HCT116 (cell line): ENCODE measurements at regions not wholly inside any gene's neighbourhood (a gene's known extent, or its start where the extent isn't known, plus 50 kb on each side); places are given as distances from the start of the nearest gene placed in this dataset.

Experiments used
- ATAC-seq: fragments of 200-7000 bp; cut with Tn5 transposase; 2 replicates; pipeline ENCODE4 v1.9.1; 2020; ENCODE audit warnings: mild to moderate bottlenecking, moderate library complexity
- BruUV-seq: library from RNA; stranded (reverse); fragments of 400-500 nt; replicated peaks from 2 replicates; lab custom pipeline; 2021; lab: Mats Ljungman, UMichigan
- CTCF ChIA-PET: fragments of 300-600 bp; sonication (Branson Sonifier 250); formaldehyde crosslinking; loops from one replicate; lab custom pipeline; 2021; ENCODE audit warnings: antibody characterized with exemption; lab: Charles Lee
- POLR2A ChIA-PET: fragments of 300-600, 350-600 bp; sonication (Branson Sonifier 250); formaldehyde crosslinking; loops from one replicate; lab custom pipeline; 2021; ENCODE audit warnings: antibody characterized with exemption; lab: Charles Lee
- RAD21 ChIA-PET, 2 experiments: fragments of 300-600 bp; sonication (Branson Sonifier 250); formaldehyde crosslinking; loops; one replicate each; lab custom pipeline; 2023; ENCODE audit warnings: low total read pairs in 2 of 2; ENCODE audit not compliant: uncharacterized antibody in 2 of 2, unreplicated experiment in 2 of 2, low non-redundant PET in 1 of 2; lab: Charles Lee
- DNase-seq: peaks from one replicate; pipeline ENCODE4 v3.0.0-alpha.2; 2010; ENCODE audit warnings: low read depth, low spot score
- H2AFZ ChIP-seq: fragments of 200-600 bp; shearing (Covaris generic), sonication (generic); 2 replicates; pipeline ENCODE4 v1.6.1; 2017; ENCODE audit warnings: low read depth, mixed run types, mixed read lengths, antibody characterized with exemption, low read length; ENCODE audit not compliant: poor library complexity, severe bottlenecking
- H3K27ac ChIP-seq: 2 replicates; pipeline ENCODE4 v1.5.1; 2012; ENCODE audit warnings: low read depth, low read length
- H3K27me3 ChIP-seq: fragments of 200-600 bp; sonication (generic); 2 replicates; pipeline ENCODE4 v1.6.1; 2016; ENCODE audit warnings: mixed run types, low read length, mixed read lengths; ENCODE audit not compliant: insufficient read depth
- H3K36me3 ChIP-seq, 2 experiments: fragments of 200-500 bp in 1 of 2; fragments of 200-600 bp in 1 of 2; sonication (Bioruptor generic) in 1 of 2; sonication (generic) in 1 of 2; 2 replicates each; pipeline versions ENCODE4 v1.5.1 to v1.6.1; 2014 to 2016; ENCODE audit warnings: low read length in 2 of 2, inconsistent platforms in 1 of 2, mixed read lengths in 1 of 2, mixed run types in 1 of 2; ENCODE audit not compliant: insufficient read depth in 2 of 2, control insufficient read depth in 1 of 2
- H3K4me1 ChIP-seq, 2 experiments: fragments of 200-600 bp in 1 of 2; sonication (generic) in 1 of 2; 2 replicates each; pipeline versions ENCODE4 v1.5.1 to v1.6.1; 2012 to 2017; ENCODE audit warnings: low read length in 2 of 2, inconsistent platforms in 1 of 2, mild to moderate bottlenecking in 1 of 2, mixed read lengths in 1 of 2, mixed run types in 1 of 2, moderate library complexity in 1 of 2; ENCODE audit not compliant: insufficient read depth in 2 of 2, control insufficient read depth in 1 of 2
- H3K4me2 ChIP-seq: fragments of 200-600 bp; sonication (generic); 2 replicates; pipeline ENCODE4 v1.6.1; 2017; ENCODE audit warnings: mixed run types, low read length, mixed read lengths
- H3K4me3 ChIP-seq, 2 experiments: fragments of 200-600 bp in 1 of 2; sonication (generic) in 1 of 2; replicated peaks in 1 of 2; 2 replicates each; pipeline ENCODE4 v1.5.1; 2011 to 2016; ENCODE audit warnings: low read length in 2 of 2, control low read depth in 1 of 2, low read depth in 1 of 2, mild to moderate bottlenecking in 1 of 2, mixed read lengths in 1 of 2, mixed run types in 1 of 2
- H3K79me2 ChIP-seq: fragments of 200-600 bp; sonication (generic); 2 replicates; pipeline ENCODE4 v1.6.1; 2017; ENCODE audit warnings: mild to moderate bottlenecking, mixed run types, low read length, moderate library complexity, mixed read lengths; ENCODE audit not compliant: insufficient read depth
- H3K9ac ChIP-seq: fragments of 200-600 bp; sonication (generic); 2 replicates; pipeline ENCODE4 v1.6.1; 2016; ENCODE audit warnings: low read length, mixed read lengths
- H3K9me2 ChIP-seq: fragments of 200-600 bp; sonication (generic), shearing (Covaris generic); 2 replicates; pipeline ENCODE4 v1.6.1; 2017; ENCODE audit warnings: mixed run types, mild to moderate bottlenecking, moderate library complexity; ENCODE audit not compliant: insufficient read depth
- H3K9me3 ChIP-seq, 2 experiments: fragments of 200-500 bp in 1 of 2; fragments of 200-600 bp in 1 of 2; sonication (Bioruptor generic) in 1 of 2; sonication (generic) in 1 of 2; 2 replicates each; pipeline ENCODE4 v1.6.1; 2014 to 2017; ENCODE audit warnings: low read length in 2 of 2, mixed read lengths in 2 of 2, inconsistent platforms in 1 of 2, low read depth in 1 of 2, mild to moderate bottlenecking in 1 of 2, mixed run types in 1 of 2, moderate library complexity in 1 of 2; ENCODE audit not compliant: control insufficient read depth in 1 of 2, insufficient read depth in 1 of 2
- H4K20me1 ChIP-seq: fragments of 200-600 bp; sonication (generic), shearing (Covaris generic); 2 replicates; pipeline ENCODE4 v1.6.1; 2017; ENCODE audit warnings: mixed run types, mild to moderate bottlenecking, moderate library complexity; ENCODE audit not compliant: insufficient read depth
- ATF3 ChIP-seq: IDR thresholded peaks from 2 replicates; pipeline ENCODE4 v1.6.1; 2012
- CBX3 ChIP-seq: IDR thresholded peaks from 2 replicates; pipeline ENCODE4 v1.6.1; 2012; ENCODE audit warnings: low read depth
- CEBPB ChIP-seq: IDR thresholded peaks from 2 replicates; pipeline ENCODE4 v1.6.1; 2012; ENCODE audit warnings: low read depth
- EGR1 ChIP-seq: IDR thresholded peaks from 2 replicates; pipeline ENCODE4 v1.6.1; 2012; ENCODE audit warnings: low read depth
- ELF1 ChIP-seq: IDR thresholded peaks from 2 replicates; pipeline ENCODE4 v1.6.1; 2012; ENCODE audit warnings: low read depth, borderline replicate concordance
- EZH2phosphoT487 ChIP-seq: fragments of 200-600 bp; IDR thresholded peaks from 2 replicates; pipeline ENCODE4 v1.6.1; 2018; ENCODE audit warnings: antibody characterized with exemption, borderline replicate concordance
- FOSL1 ChIP-seq: IDR thresholded peaks from 2 replicates; pipeline ENCODE4 v1.6.1; 2012; ENCODE audit warnings: low read depth
- JUND ChIP-seq: IDR thresholded peaks from 2 replicates; pipeline ENCODE4 v1.6.1; 2012
- POLR2A ChIP-seq: IDR thresholded peaks from 2 replicates; pipeline ENCODE4 v1.7.0; 2011; ENCODE audit warnings: borderline replicate concordance; ENCODE audit not compliant: insufficient read depth, insufficient read length; ENCODE audit errors: extremely low read depth
- RAD21 ChIP-seq: IDR thresholded peaks from 2 replicates; pipeline ENCODE4 v1.6.1; 2012; ENCODE audit warnings: low read depth, mild to moderate bottlenecking
- SP1 ChIP-seq: IDR thresholded peaks from 2 replicates; pipeline ENCODE4 v1.6.1; 2012; ENCODE audit warnings: low read depth
- SRF ChIP-seq: IDR thresholded peaks from 2 replicates; pipeline ENCODE4 v1.6.1; 2012; ENCODE audit warnings: low read depth
- TCF7L2 ChIP-seq: IDR thresholded peaks from 2 replicates; pipeline ENCODE4 v1.7.0; 2011; ENCODE audit warnings: borderline replicate concordance, inconsistent platforms; ENCODE audit not compliant: insufficient read depth, insufficient read length; ENCODE audit errors: extremely low read depth
- YY1 ChIP-seq: IDR thresholded peaks from 2 replicates; pipeline ENCODE4 v1.6.1; 2011; ENCODE audit warnings: low read length, low read depth, moderate library complexity, mild to moderate bottlenecking; ENCODE audit not compliant: insufficient replicate concordance; ENCODE audit errors: extremely low read depth
- ZNF274 ChIP-seq: fragments of 200-500 bp; sonication (Bioruptor generic); IDR thresholded peaks from 2 replicates; pipeline ENCODE4 v1.6.1; 2014; ENCODE audit warnings: mild to moderate bottlenecking, low read depth, low read length, inconsistent platforms
- intact Hi-C: fragments of 100-400 bp; cut with micrococcal nuclease; formaldehyde crosslinking; loops from 2 replicates; pipeline ENCODE4 v1.10.0; 2022

GRCh38 chr1:59040486-59040885 is 256.4 kb upstream of the FGGY start:
- H3K27me3 ChIP-seq: no peaks in the 10 kb centered on the region
- H4K20me1 ChIP-seq: no peaks in the 10 kb centered on the region
- no peak overlapping the region for H3K9ac ChIP-seq
- no peak for TF ChIP-seq ATF3
- no peak for TF ChIP-seq POLR2A
- TF ChIP-seq TCF7L2: no peak
- no peak for TF ChIP-seq JUND
- no peak for TF ChIP-seq YY1
- no peak for TF ChIP-seq CEBPB
- TF ChIP-seq SRF: no peak
- no peak for TF ChIP-seq RAD21
- TF ChIP-seq FOSL1: no peak
- no peak overlapping the region for H3K27ac ChIP-seq
- ATAC-seq (no peak), DNase-seq (no peak)
- intact Hi-C loops: no loop called here
- RAD21 ChIA-PET: no interaction called here
- H3K4me1 ChIP-seq: no peaks in the 10 kb centered on the region
- no peaks in the 10 kb centered on the region for H3K9me2 ChIP-seq
- POLR2A ChIA-PET: no interaction called here
- BruUV-seq: no TSS peak
- no peaks in the 10 kb centered on the region for H3K36me3 ChIP-seq
- no peak overlapping the region for H3K4me2 ChIP-seq
- CTCF ChIA-PET: no interaction called here
- H3K79me2 ChIP-seq: no peaks in the 10 kb centered on the region
- H2AFZ ChIP-seq: no peak overlapping the region
- no peaks in the 10 kb centered on the region for H3K9me3 ChIP-seq
- no peak overlapping the region for H3K4me3 ChIP-seq

- no peak overlapping the region for H3K27ac ChIP-seq
- no peak overlapping the region for H3K4me3 ChIP-seq
- no peaks in the 10 kb centered on the region for H4K20me1 ChIP-seq
- no peak overlapping the region for H2AFZ ChIP-seq
- H3K9ac ChIP-seq: no peak overlapping the region
- no peak; the same call in 1 of the 2 replicates for TF ChIP-seq RAD21
- no peak for TF ChIP-seq YY1
- no peak for TF ChIP-seq CBX3
- TF ChIP-seq EZH2phosphoT487: no peak
- TF ChIP-seq TCF7L2: no peak
- TF ChIP-seq ZNF274: no peak
- no peak for TF ChIP-seq ATF3
- TF ChIP-seq JUND: no peak
- TF ChIP-seq SRF: no peak
- no peak for TF ChIP-seq ELF1
- TF ChIP-seq SP1: no peak
- no peak for TF ChIP-seq POLR2A
- TF ChIP-seq EGR1: no peak
- TF ChIP-seq FOSL1: no peak
- POLR2A ChIA-PET: interaction anchor here (0.9 kb wide), 1 partner anchor 9 kb away, joined by 3 read pairs; no protein-coding TSS in a partner anchor
- H3K4me2 ChIP-seq: no peak overlapping the region
- intact Hi-C loops: no loop called here
- no peak for DNase-seq
- no peaks in the 10 kb centered on the region for H3K9me2 ChIP-seq
- BruUV-seq: no TSS peak
- H3K9me3 ChIP-seq: no peaks in the 10 kb centered on the region
- no peaks in the 10 kb centered on the region for H3K4me1 ChIP-seq
- ATAC-seq: no peak
- no peaks in the 10 kb centered on the region for H3K79me2 ChIP-seq
- CTCF ChIA-PET: no interaction called here
- no peaks in the 10 kb centered on the region for H3K36me3 ChIP-seq
- H3K27me3 ChIP-seq: no peaks in the 10 kb centered on the region
- RAD21 ChIA-PET: no interaction called here
These were observed 255.1 kb upstream of the FGGY start for GRCh38 chr1:59041646-59042277.
